IPS-NIHi7 (cell line): ENCODE measurements at regions not wholly inside any gene's neighbourhood (a gene's known extent, or its start where the extent isn't known, plus 50 kb on each side); places are given as distances from the start of the nearest gene placed in this dataset.
"Not testable (repeated sequence)": the region's sequence is repeated elsewhere in the genome, so short reads cannot be mapped to it uniquely, and the experiment has no call there.

Experiments
- DNase-seq: peaks from one replicate; pipeline ENCODE4 v3.0.0; 2012; ENCODE audit warnings: mixed read lengths; ENCODE audit errors: extremely low spot score

GRCh38 chr19:31445406-31445805 lies 96.2 kb upstream of the TSHZ3 start:
- DNase-seq = no peak

- DNase-seq = no peak
These were observed 99.0 kb upstream of the TSHZ3 start for GRCh38 chr19:31448221-31448657.

DNA sequence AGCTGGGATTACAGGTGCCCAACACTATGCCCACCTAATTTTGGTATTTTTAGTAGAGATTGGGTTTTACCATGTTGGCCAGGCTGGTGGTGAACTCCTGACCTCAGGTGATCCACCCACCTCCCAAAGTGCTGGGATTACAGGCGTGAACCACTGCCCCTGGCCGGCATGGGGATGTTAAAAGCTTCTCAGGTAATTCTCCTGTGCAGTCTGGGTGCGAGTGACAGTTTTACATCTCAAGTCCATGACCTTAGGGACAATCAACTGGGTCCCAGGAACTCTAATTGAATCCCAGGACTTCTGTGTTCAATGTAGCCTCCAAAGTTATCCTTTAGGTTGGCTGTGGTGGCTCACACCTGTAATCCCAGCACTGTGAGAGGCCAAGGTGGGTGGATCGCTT lies 100.1 kb upstream of the TSHZ3 start:
- DNase-seq = no peak

GRCh38 chr19:31450696-31451095 lies 101.5 kb upstream of the TSHZ3 start:
- no peak for DNase-seq

DNA sequence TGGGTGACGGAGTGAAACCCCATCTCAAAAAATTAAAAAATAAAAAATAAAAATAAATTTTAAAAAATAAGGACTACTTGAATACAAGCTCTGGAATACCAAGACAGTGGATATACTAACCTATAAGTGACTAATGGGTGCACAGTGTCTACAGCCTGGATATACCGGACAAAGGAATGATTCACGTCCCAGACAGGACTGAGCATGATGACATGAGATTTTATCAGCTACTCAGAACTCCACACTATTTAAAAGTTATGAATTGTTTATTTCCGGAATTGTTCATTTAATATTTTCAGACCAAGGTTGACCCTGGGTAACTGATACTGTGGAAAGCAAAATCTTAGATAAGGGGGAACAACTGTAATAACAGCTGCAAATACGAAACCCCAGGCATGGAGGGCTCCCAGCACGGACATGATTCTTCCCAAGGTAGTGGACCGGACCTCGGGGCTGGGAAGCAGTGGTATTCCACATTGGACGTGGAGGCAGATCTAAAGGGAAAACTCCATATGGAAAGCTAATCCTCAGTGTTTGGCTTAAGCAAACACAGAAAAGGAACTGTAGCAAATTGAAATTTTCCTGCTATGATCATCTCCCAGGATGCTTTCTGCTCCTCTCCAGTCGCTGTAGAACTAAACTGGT lies 102.6 kb upstream of the TSHZ3 start:
- no peak for DNase-seq

GRCh38 chr19:31459430-31459829 lies 110.2 kb upstream of the TSHZ3 start:
- no peak for DNase-seq

DNA sequence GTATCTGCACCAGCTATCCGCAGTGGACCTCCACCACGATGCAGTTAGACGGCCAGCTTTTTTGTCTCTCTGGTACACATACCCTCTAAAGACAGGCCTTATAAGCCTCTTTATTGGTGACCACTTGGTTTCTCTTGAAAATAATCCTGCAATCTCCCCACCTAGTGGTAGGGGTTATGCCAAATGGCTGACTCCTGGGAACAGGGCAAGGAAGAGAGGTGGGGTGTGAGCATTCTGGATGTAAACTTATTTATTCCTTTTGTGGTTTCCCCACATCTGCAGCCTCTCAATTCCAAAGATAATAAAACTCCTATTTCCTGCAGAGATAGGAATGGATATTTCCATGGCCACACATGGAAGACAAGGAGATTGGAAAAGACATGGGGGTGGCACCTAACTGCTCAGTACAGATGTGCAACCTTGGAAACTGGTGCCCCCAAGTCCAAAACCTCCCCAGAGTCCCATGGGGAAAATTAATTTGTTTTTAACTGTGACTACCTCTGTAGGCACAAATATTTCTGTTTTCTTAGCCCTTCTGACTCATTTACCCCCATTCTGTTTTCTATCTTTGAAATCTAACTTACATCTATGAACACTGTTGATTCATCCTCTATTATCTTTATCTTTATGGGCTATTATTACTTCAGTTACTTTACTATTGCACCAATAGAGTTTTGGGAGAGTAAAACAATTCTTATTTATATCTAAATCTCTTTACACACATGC lies 112.7 kb upstream of the TSHZ3 start:
- DNase-seq = no peak

- no peak for DNase-seq
These were observed 121.1 kb upstream of the TSHZ3 start for GRCh38 chr19:31470229-31470939.

- no peak for DNase-seq
These were observed 121.7 kb upstream of the TSHZ3 start for GRCh38 chr19:31470952-31471351.

DNA sequence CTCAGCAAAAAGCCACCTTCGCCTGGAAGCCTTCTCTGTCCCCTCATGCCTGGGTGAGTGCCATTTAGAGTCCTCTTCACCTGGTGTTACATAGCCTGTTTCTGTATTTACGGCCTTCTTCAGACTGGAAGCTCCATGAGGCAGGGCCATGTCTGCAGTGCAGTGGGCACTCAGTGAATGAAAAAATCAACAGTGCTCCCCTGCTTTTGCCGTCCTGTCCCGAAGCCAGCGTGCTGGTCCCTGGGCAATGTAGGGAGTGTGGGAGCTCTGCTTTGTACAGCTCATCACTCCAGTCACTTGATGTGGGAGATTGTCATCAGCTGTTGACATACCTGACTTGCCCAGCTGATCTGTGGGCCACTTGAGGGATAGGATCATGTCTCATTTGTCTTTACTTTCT lies 129.0 kb upstream of the TSHZ3 start:
- no peak for DNase-seq

- DNase-seq = no peak
These were observed 134.1 kb upstream of the TSHZ3 start for GRCh38 chr19:31483226-31483857.

DNA sequence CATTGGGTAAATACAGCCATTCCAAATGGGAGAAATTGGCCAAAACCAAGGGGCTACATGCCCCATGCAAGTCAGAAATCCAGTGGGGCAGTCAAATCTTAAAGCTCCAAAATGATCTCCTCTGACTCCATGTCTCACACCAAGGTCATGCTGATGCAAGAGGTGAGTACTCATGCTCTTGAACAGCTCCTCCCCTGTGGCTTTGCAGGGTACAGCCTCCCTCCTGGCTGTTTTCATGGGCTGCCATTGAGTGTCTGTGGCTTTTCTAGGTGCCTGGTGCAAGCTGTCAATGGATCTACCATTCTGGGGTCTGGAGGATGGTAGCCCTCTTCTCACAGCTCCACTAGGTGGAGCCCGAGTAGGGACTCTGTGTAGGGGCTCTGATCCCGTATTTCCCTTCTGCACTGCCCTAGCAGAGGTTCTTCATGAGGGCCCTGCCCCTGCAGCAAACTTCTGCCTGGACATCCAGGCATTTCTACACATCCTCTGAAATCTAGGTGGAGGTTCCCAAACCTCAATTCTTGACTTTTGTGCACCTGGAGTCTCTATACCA lies 135.7 kb upstream of the TSHZ3 start:
- not testable (repeated sequence) for DNase-seq

GRCh38 chr19:31485472-31485871 lies 136.2 kb upstream of the TSHZ3 start:
- no peak for DNase-seq

DNA sequence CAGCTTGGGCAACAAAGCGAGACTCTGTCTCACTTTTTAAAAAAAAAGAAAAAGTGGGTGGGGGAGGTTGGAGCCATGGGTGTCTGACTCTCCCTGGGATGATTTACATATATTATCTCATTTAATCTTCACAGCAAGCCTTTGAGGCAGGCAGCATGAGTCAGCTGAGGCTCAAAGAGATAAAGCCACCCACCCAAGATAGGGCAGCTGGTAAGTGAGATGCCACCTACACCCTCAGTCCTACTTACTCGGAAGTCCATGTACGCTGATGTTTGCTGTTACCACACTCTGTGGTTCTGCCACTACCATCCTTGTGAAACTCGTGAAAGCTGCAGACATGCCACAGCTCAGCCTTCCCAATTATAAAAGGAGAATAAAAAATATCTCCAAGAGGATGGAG lies 142.0 kb upstream of the TSHZ3 start:
- no peak for DNase-seq

- DNase-seq = no peak
These were observed 142.8 kb upstream of the TSHZ3 start for GRCh38 chr19:31492050-31492449.

DNA sequence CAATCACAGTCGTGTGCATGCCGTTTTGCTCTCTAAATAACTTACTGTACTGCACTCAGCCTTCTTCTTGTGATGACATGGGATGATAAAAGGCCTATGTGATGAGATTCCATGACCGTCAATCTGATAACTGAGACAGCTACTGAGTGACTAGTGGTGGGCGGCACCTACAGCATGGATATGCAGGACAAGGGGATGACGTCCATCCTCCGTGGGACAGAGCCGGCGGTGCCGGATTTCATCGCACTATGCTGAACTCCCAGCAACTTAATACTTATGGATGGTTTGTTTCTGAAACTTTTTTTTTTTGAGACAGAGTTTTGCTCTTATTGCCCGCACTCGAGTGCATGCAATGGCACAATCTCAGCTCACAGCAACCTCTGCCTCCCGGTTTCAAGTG lies 146.8 kb upstream of the TSHZ3 start:
- DNase-seq = no peak

DNA sequence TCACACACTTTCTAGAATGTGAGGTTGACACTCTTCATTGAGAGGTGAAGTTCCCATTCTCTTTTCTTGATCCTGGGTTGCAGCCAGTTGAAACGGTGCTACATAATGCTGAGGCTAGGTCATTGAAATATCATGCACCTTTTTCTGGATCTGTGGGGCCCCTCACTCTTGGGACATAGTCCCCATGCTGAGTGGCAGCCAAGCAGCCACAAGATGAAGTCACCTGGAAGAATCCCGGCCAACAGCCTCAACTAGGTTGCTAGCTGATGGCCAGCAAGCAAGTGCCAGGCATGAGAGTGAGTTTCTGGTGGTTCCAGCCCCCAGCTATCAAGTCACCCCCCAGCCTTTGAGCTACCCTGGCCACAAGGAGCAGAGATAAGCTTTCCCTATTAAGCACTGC lies 148.5 kb upstream of the TSHZ3 start:
- DNase-seq = no peak

- no peak for DNase-seq
These were observed 149.5 kb upstream of the TSHZ3 start for GRCh38 chr19:31498781-31499180.

DNA sequence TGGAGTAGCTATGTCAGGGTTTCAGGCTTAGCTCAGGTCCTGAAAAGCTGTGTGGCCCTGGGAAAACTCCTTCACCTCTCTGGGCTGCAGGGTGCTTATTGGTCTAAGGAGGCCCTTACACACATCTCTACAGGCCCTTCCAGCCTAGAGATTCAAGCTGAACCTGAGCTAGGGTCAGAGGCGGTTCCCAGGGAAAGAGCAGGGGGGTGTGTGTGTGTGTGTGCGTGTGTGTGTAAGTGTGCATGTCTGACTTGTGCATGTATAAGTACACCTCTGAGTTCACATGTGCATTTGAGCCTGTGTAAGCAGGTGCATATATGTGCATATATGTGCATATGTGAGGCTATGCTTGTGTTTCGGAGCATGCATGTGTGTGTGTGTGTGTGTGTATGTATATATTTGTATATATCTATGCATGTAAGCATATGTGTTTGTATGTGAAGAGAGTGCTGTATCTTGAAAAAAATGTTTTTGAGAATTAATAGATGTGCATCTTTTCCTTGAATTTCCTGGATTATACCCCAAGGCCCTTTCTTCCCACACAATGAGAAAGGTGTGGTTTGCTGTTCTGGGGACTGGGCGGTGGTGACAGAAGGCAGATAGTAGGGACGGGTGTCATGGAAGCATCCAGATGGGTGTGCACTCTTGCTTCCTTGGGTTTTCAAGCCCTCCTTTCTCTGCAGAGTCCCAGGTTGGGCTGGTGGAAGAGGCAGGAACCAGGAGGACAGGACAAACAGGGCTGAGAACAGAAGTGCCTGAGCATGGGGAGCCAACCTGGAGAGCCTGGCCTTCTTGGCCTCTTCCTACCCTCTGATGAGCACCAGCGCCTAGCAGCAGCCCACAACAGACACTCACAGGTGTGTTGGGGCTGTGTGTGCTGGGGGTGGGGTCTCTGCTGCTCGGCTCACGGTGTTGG lies 150.3 kb upstream of the TSHZ3 start:
- no peak for DNase-seq

DNA sequence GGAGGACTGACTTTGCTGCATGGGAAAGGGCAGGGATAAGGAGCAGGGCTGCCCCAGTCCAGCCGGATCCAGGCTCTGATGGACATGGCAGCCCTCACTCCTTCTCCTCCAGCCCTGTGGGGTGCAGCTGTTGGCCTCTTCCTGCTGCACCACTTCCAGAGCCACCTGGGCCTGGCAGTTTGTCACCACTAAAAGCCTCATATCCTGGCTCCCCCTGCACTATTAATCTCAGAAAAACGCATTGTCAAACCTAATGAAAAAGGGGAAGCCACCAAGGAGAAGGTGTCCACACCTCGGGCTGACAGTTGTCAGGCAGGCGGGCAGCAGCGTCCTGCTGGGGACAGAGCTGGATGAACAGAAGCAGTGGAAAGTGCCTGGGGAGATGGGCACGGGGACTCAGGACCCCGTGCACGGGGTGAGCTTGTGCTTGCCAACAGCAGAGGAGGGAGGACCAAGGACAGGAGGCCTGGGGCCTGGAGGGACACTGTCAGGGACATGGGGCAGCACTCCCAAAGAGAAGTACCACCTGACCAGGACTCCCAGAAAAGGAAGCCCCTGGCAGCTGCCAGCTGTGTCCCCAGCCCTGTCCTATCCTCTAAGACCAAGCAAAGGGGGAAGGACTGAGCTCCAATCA lies 151.1 kb upstream of the TSHZ3 start:
- no peak for DNase-seq

DNA sequence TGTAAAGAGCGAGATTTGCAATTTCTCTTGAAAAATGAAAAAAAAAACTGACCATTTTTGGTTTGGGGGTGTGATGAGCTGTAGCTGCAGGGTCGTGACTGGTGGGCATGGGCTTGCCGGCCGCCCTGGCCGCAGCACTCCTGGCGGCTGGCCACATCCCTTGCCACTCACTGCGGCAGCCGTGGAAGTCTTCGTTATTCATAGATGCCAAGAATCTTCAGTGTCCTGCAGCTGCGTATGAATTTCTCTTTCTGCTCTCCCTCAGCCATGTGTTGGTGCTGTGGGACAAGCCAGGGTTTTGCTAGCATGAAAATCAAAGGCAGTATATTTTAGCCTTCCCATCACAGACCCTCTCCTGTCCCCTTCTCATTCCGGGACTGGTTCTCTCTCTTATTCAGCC lies 151.7 kb upstream of the TSHZ3 start:
- no peak for DNase-seq
